Choroid plexus epithelial cell (primary cell): ENCODE measurements at regions not wholly inside any gene's neighbourhood (a gene's known extent, or its start where the extent isn't known, plus 50 kb on each side); places are given as distances from the start of the nearest gene placed in this dataset.

Source experiments
- DNase-seq: peaks from one replicate; pipeline ENCODE4 v3.0.0-alpha.2; 2010; ENCODE audit warnings: low read depth
- H3K4me3 ChIP-seq: 2 replicates; pipeline ENCODE4 v1.5.1; 2011; ENCODE audit warnings: low read depth, mild to moderate bottlenecking, control low read depth, low read length, moderate library complexity
- CTCF ChIP-seq: conservative IDR thresholded peaks from 2 replicates; pipeline ENCODE4 v1.5.1; 2011; ENCODE audit warnings: low read depth, mild to moderate bottlenecking, control low read depth, inconsistent platforms, low read length, moderate library complexity

- TF ChIP-seq CTCF: no peak
- no peak overlapping the region for H3K4me3 ChIP-seq
- no peak for DNase-seq
Observed at GRCh38 chr6:168244961-168245551, 74.5 kb downstream of the DACT2 start.

- no peak for TF ChIP-seq CTCF
- no peak overlapping the region for H3K4me3 ChIP-seq
- DNase-seq: no peak
Observed at GRCh38 chr6:168243812-168244376, 75.7 kb downstream of the DACT2 start.

DNA sequence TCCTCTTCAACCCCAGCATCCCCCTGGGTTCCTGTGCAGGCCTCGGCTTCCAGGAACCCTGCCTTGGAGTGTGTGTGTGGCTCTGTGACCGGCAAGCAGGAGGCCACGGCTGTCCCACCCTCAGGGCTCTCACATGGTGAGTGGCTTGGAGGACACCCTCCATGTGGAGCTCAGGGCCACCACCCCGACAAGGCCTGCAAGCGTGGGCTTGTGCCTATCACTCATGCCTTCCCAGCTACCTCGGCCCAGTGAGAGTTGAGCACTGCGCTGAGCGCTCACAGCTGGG is 76.7 kb downstream of the DACT2 start:
- no peak overlapping the region for H3K4me3 ChIP-seq
- no peak for DNase-seq
- TF ChIP-seq CTCF: no peak

DNA sequence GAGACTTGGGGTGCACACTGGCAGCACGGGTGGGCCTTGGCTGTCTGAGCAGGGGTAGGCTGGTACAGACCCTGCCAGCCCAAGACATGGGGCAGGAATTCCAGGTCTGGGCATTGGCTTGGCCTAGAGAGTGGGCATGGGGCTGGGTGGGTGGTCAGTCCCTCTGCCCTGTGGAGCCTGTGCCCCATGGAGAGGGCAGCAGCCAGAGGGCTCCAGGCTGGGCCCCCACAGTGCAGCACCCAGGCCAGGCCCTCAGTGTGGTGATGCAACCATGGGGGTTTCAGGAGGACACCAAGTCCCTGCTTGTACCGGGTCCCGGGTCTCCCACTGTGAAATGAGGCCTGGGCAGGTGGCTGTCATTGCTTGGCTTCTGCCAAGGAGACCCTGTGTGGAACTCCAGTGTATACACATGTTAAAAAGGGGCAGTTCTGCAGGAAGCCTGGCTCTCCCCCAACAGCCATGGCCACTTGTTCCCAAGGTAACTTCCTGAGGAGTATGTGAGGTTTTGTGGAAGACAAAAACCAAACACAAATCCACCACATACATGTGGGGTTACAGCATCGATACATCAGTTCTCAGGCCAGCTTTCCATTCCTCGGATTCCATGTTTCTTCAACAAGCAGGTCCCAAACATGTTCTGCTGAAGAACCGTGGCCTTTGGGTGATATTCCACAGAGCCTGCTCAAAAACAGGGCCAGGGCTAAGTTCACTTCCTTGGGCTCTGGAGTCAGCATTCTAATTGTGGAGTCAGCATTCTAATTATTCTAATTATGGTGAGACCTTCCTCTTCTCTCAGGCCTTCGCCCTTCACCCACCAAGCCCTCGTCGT is 77.3 kb downstream of the DACT2 start:
- no peak for TF ChIP-seq CTCF
- H3K4me3 ChIP-seq: no peak overlapping the region
- no peak for DNase-seq

DNA sequence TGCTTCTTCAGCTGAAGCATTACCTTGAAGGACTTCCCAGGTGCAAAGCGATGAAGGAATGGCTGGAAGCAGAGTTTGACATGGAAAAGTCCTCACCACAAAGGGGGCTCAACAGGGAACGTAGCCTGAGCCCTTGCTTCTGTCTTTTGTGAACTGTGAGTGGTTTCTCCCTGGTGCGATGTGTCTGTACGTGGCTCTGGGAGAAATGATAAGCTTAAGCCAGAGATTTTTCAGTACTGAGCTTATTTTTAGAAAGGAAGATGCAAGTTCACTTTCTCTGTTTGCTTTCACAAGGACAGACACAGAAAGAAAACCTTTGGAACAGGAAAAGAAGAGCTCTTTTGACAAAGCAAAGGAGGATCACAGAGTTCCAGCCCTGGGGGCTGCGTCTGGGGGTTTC is 79.4 kb downstream of the DACT2 start:
- no peak for DNase-seq
- TF ChIP-seq CTCF: no peak

DNA sequence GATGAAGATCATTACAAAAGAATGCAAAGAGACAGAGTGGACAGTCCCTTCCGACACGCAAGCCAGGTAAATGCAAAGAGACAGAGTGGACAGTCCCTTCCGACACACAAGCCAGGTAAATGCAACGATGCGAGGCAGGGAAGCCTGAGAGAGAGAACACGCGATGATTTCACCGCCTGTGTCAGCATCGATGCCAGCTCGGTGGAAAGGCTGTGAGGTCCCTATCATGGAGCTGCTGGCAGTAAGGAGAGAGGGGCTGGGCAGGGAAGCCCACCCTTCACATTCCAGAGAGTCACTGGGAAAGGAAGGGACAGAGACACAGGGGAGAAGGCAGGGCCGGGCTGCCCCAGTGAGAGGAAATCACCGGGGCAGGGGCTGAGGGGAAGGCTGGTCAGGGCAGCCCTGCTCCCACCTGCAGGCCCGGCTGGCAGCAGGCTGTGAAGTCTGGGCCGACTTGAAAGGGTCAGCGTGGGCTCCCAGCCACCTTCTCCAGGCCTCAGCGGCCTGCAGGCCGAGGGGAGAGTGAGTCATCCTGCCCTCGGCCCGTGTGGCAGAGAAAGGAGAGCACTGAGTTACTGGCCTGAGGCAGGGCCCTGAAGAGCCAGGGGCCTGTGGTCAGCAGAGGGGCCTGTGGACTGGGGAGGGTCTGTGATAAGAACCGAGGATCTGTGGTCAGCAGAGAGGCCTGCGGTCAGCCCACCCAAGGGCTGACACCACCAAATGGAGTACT is 80.4 kb downstream of the DACT2 start:
- TF ChIP-seq CTCF: no peak
- H3K4me3 ChIP-seq: no peak overlapping the region
- no peak for DNase-seq

More for the DNA sequence above, 79.4 kb downstream of the DACT2 start:
- H3K4me3 ChIP-seq: no peak overlapping the region
